DND-41 (cell line): ENCODE measurements at regions not wholly inside any gene's neighbourhood (a gene's known extent, or its start where the extent isn't known, plus 50 kb on each side); places are given as distances from the start of the nearest gene placed in this dataset.

Experiments
- EZH2 ChIP-seq: IDR thresholded peaks from 3 replicates; pipeline ENCODE4 v1.6.1; 2012; ENCODE audit warnings: borderline replicate concordance, low read depth, mild to moderate bottlenecking, moderate library complexity, low read length, inconsistent platforms; ENCODE audit not compliant: severe bottlenecking
- TF ChIP-seq, protein P1 (sequence below): IDR thresholded peaks from 2 replicates; pipeline ENCODE4 v1.5.1; 2012; ENCODE audit warnings: borderline replicate concordance, low read length, moderate library complexity, mild to moderate bottlenecking; ENCODE audit not compliant: poor library complexity, severe bottlenecking; ENCODE audit errors: extremely low read depth

- TF ChIP-seq, protein P1, sequence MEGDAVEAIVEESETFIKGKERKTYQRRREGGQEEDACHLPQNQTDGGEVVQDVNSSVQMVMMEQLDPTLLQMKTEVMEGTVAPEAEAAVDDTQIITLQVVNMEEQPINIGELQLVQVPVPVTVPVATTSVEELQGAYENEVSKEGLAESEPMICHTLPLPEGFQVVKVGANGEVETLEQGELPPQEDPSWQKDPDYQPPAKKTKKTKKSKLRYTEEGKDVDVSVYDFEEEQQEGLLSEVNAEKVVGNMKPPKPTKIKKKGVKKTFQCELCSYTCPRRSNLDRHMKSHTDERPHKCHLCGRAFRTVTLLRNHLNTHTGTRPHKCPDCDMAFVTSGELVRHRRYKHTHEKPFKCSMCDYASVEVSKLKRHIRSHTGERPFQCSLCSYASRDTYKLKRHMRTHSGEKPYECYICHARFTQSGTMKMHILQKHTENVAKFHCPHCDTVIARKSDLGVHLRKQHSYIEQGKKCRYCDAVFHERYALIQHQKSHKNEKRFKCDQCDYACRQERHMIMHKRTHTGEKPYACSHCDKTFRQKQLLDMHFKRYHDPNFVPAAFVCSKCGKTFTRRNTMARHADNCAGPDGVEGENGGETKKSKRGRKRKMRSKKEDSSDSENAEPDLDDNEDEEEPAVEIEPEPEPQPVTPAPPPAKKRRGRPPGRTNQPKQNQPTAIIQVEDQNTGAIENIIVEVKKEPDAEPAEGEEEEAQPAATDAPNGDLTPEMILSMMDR: no peak
- TF ChIP-seq EZH2: no peak
Measured at GRCh38 chr12:92400006-92400405, 254.4 kb upstream of the BTG1 start.
